ENCODE measurements at regions not wholly inside any gene's neighbourhood (a gene's known extent, or its start where the extent isn't known, plus 50 kb on each side); places are given as distances from the start of the nearest gene placed in this dataset.
"Not testable (repeated sequence)": the region's sequence is repeated elsewhere in the genome, so short reads cannot be mapped to it uniquely, and the experiment has no call there.

DNA sequence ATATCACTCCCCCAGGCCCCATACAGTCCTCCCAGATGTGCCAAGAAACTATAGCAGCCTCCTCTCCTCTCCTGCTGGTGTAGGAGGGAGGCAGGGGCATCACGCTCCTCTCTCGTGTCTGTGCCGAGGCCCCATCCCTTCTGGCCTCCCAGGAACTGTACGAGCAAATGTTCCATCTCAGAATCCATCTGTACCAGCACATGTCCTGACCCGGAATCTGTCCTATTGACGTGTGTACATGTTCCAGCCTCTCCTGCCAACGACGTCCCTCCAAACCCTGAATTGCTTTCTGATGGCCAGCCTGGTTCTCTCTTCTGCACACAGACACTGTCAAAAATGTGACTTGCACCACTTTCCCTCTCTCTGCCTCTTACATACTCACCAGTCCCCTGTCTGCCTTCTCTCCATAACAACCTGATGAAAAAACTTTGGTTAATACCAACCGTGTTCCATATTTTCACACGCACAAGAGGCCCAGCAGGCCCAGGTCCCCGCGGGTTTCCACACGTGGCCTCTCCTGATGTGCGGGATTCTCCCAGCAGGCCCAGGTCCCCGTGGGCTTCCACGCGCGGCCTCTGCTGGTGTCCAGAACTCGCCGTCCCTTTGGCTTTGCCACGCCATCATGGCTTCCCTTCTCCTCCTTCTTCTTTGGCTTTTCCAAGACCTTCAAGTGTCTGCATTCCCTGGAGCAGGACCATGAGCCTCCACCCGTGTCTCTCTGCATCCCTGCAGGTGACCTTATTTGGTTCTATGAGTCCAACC lies 125.2 kb upstream of the THBS2 start:
- no peak for DNase-seq

DNA sequence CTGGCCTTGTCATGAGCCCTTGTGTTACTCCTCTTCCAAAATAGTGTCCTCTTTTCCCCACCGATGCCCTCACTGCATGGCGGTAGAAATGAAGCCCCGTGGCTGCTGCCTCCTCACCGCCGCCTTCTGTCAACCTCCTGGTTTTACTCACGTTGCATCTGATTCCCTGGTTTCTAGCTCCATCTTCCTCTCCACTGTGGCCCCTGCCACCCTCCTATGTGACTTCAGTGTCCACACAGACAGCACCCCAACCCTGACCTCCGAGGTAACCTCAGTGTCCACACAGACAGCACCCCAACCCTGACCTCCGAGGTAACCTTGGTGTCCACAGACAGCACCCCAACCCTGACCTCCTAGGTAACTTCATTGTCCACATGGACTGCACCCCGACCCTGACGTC lies 122.8 kb upstream of the THBS2 start:
- DNase-seq: no peak

DNA sequence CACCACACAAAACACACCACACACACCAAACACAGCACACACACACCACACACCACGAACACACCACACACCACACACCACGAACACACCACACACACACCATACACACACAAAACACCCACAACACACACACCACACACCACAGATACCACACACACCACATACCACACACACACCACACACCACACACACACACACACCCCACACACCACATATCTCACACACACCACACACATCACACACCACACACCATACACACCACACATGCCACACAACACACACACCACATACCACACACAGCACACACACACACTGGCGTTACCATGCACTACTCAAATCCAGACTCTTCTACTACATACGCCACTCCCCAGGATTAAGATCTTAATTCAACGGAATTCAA lies 118.9 kb upstream of the THBS2 start:
- no peak for DNase-seq

DNA sequence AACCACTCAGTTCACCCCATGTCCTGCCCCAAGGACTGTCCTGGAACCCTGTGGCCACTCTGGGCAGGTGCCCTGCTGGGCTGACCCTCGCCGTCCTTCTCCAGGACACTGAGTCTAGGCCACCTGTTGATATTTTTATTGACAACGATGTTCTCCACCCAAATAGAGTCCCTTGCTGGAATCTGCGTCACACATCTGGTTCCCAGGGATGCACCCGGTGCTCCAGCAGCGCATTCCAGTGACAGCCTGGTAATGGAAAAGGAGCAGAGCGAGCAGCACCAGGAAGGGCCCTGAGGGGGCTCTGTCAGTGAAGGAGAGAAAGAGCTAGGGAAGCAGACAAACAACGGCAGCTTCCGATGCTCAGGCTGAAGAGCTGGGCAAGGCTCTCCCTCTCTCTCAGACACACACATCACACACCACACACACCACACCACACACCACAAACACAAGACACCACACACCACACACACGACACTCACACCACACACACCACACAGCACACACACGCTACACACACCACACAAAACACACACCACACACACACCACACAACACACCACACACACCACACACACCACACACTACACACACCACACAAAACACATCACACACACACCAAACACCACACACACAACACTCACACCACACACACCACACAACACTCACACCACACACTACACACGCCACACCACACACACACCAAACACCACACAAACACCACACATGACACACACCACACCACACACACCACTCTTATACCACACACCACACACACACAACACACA lies 117.9 kb upstream of the THBS2 start:
- peak; percentile 57 for DNase-seq

DNA sequence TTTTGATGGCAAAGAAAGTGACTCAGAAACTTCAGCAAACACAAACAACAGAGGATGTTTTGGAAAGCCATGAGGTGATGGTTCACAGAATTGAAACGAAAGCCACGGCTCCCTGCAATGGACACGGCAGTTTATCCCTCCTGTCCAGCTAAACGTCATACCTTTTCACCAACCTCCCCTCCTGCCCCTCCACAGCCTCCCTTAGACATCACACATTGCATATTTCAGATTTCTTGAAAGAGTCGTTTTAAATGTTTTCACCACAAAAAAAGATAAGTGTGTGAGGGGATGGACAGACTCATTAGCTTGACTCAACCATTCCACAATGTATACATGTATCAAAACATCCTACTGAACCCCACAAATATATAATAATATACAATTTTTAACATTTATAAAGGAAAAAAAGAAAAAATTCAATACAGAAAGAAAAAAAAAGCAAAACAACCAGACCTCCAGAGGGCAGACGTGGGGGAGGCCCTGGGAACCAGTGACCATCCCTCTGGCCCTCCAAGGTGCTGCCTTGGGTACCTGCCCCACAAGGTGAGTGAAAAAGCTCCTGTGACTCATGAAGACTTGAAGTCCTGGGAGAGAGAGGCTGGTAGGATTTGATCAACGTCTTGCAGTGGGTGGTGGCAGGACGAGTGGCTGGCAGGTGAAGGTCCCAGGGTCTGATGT lies 117.2 kb upstream of the THBS2 start:
- no peak for DNase-seq

DNA sequence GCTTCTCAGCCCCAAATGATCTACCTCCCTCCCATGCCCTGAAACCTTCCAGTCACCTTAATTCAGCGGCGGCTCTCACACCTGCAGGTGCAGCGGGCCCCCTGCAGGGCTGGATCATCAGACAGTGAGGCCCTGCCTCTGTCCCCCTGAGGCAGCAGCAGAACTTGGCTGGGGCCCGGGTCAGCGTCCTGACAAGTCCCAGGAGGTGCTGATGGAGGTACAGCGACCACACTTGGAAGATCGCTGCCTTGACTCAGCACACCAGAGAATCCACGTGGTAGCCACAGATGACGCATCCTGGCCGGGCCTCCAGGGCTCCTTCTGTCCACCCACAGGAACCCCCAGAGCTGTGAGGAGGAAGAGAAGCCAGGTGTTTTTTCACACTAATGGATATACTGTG lies 116.4 kb upstream of the THBS2 start:
- no peak for DNase-seq

DNA sequence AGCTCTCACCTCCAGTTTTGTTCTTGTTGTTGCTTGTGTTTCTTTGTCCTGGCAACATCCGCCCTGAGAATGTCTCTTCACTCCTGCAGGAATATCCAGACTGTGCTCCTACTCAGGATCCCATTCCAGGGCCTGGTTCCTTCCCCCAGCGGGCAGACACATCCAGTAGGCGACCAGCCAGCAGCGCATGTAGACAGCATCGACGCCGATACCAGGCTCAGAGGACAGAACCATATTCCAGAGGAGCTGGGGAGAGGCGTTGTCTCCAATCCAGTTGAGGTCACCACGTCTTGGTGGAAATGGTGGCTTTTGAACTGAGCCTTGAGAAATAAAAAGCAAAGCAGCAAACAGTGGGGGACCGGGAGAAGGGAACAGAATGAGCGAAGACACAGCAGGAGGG lies 114.6 kb upstream of the THBS2 start:
- DNase-seq: no peak

DNA sequence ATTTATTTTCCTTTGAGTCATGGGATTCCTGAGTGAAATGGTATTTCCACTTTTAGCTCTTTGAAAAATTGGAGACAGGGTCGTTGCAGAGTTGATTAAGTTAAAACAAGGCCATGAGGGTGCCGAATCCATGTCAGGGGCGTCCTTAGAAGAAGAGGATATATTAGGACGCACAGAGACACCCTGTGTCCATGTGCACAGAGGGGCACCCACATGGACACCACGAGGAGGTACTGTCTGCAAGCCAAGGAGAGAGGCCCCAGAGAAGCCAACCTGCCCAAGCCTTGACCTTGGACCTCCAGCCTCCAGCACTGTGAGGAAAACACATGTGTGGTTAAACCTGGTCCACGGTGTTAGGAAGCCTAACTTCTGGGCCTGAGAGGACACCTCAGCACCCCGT lies 113.9 kb upstream of the THBS2 start:
- no peak for DNase-seq

DNA sequence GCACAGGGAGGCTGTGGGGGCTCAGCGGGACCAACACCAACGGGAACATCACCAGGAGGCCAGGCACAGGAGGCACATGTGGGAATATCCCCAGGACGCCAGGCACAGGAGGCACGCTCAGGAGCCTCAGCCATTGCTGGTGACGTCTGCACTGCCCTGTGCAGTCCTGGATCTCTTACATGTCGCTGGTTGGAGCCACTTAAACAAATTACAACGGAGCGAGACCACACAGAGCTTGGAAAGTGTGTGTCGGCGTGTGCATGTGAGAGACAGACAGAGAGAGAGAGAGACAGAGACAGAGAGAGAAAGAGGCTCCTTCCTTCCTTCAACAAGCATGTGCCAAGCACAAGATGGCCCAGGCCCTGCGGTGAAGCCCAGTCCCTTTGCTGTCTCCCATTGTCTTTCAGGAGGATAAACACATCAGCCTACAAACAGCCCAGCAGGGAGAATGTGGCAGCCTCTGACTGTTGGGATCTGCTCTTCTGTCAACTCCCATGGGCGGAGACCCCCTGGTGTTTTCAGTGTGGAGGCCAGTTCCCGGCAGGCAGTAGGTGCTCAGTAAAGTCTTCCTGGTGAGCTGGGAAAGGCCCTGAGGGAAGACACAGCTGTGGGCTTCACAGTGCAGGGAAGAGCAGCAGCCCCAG lies 112.7 kb upstream of the THBS2 start:
- DNase-seq: no peak

DNA sequence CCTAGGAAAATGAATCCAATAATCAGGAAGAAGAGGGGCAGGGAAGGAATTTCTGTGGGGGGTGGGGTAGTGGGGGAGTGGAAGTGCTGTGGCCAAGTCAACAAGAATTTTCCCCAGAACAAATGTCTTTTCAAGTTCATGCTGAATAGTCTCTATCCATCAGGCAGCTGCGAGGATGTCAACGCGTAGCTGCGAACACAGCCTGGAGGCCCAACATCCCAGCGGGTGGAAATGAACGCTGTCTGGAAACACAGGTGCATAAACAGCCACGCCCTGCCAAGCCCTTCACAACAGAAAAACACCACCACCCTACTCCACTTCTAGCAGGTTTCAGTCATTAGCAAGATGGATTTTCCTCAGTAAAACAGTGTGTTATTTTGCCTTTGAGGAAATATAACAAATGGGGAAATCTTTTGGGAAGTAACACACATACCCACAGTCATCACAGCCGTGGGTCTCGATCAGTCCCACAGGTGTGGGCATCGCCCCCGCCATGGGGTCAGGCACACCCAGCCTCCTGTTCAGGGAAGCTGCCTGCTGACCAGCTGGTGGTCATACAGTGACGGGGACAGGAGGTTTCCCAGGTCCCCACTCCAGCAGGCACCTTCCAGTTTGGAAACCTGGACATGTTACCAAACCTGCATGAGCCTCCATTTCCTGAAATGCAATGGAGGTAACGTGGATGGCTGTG lies 112.1 kb upstream of the THBS2 start:
- no peak for DNase-seq

DNA sequence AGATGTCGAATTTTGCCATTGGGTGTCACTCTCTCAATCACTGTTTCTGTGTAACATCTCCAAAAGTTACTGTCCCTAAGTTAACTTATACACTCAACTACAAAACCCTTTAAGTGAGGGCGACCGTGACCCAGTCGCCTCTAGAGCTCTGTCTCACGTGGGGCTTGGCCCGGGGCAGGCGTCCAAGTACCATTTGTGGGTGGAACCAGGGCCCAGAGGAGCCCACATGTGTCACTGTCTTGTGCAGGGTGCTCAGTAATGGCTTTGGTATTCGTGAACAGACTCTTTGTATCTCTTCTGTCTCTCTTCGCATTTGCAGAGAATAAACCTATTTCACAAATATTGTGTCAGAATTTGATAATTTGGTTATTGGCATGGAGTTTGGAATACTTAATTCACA lies 109.9 kb upstream of the THBS2 start:
- peak; percentile 48 for DNase-seq

DNA sequence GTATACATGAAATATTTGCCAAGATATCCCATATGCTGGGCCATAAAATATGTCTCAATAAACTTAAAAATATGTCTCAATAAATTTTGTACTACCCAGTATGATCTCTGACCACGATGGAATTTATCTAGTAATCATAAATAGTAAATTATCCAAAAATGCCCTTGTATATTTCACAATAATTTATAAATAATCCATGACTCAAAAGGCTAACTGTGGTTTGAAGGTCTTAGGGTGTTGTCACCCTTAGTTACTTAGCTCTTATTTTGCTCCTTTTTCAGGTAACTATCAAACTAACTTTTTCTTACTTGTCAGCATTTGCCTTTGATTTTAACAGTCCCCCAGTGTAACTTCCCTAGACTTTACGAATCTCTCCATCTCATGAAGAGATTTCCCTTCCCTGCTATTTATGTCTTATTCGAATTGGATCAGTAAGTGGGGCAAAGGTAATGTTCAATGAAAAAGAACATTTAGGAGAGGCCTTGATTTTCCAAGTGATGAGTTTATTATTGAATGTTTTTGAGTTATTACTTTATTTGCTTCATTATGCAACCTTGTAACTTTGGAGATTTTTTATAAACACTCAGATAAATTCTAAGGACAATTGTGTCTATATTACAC lies 109.0 kb upstream of the THBS2 start:
- DNase-seq: no peak

DNA sequence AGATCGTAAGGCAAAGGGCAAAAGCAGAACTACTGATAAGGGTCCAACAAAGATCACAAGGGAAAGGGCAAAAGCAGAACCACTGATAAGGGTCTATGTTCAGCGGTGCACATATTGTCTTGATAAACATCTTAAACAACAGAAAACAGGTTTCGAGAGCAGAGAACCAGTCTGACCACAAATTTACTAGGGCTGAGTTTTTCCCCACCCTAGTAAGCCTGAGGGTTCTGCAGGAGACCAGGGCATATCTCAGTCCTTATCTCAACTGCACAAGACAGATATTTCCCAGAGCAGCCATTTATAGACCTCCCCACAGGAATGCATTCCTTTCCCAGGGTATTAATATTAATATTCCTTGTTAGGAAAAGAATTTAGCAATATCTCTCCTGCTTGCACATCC lies 101.4 kb upstream of the THBS2 start:
- not testable (repeated sequence) for DNase-seq

DNA sequence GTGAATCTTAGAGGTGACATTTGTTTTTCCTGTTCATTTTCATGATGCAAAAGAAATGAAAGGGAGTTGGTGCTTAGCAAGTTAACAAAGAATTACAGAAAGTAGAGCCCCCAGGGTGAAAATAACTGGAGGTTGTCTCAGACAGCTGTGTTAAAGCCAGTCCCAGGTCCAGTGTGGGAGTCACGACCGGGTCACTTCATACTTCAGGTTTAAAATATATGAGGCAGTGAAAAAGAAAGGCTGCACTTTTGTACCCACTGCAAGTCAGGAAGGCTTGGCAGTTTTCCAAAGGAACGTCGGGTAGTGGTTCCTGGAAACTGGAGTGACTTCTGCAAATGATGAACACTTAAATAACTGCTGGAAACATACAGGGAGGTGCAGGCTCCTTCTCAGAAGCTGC lies 91.5 kb upstream of the THBS2 start:
- peak; percentile 16 for DNase-seq

DNA sequence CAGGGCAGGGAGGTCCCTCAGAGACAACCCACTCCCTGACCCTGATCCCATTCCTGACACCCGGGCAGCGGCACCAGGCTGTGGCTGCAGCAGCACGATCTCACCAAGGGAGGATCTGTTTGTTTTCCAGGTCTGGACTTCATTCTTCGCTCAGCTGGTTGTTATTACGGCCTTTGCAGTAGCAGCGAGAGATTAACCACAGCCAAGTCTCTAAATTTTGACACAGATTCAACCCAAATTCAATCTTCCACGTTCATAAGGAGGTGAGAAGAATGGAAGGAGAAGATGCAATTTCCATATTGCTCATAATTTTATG lies 91.1 kb upstream of the THBS2 start:
- DNase-seq: no peak

DNA sequence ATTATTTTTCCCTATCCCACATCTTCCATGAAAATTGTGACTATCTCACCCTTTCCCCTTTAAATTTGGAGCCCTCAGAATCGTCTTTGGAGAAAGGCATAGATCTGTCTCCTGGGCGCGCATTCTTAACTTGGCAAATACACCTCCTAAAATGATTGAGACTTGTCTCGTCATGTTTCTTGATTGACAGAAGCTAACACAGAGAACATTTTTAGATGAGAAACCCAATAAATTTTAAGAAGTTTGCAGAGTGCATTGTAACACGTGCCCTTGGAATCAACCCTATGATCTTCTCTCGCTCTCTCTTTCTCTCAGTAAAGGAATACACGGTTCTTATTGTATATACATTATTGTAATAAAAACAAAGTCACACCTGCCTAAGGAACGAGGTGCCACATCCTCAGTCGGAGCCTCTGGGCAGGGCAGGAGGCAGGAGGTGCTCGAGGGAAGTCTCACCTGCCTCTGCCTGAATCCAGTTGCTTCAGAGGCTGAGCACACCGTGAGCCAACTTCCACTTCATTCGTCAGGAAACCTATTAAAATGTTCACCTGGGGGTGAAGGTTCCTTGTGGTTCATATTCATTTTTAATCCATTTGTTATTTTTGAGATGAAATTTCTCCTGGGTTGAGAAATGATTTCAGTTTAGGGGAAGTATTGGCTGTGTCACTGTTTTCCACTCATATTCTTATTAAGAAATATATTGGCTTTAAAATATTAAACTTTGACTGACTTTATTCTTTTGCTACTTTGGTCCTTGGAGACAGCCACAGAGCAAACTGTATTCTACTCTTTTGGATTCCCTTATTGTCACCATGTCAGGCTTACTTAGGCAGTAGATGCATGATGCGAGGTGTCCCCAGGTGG lies 90.5 kb upstream of the THBS2 start:
- DNase-seq: no peak

DNA sequence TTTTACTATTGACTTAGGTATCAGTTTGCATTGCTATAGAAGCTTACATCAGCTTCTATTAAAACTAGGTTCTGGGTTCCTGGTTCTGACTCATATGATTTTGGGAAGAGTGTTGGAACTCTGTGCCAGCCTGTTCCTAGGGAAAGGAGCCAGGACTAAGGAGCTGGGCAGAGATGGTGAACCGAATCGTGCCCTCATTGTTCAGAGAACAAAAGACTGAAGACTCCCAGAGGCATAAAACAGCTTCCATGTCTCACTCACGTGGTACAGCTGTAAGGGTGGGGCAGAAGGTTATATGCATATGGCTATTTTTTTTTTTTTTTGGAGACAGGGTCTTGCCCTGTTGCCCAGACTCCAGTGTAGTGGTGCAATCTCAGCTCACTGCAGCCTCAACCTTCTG lies 89.1 kb upstream of the THBS2 start:
- no peak for DNase-seq

DNA sequence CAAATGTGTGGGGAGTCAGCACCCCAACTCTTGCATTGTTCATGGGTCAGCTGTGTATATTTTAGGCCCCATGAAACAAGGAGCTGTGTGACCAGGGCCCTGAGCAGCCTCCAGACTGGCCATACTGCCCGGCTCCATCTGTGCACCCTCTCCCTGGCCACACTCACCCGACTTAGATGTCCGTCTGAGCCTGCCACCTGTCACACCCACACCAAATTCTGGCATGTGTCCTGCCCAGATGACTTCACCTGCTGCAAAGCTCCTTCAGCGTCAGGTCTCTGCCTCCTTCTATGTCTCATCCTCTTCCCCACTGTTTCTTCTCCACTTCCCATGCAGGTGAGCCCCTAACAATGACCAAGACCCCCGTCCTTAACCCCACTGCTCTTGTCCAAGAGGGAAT lies 88.1 kb upstream of the THBS2 start:
- DNase-seq: no peak

DNA sequence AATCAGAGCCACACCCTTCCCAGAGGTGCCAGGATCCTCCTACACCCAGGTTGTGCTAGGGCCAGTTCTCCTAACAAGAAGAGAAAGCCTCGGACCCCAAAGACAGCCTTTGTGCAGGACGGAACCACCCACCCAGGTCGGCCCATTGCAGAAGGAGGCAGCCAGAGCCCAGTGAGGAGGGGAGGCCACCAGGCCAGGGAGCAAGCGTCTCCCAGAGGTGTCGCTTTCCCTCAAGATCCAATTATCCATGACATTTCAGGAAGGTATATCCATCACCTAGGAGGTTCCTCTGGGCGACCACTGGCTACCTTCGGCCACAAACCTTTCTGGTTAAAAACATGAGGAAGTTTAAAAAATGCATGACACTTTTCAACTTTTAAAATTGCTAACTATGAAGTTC lies 87.4 kb upstream of the THBS2 start:
- no peak for DNase-seq

DNA sequence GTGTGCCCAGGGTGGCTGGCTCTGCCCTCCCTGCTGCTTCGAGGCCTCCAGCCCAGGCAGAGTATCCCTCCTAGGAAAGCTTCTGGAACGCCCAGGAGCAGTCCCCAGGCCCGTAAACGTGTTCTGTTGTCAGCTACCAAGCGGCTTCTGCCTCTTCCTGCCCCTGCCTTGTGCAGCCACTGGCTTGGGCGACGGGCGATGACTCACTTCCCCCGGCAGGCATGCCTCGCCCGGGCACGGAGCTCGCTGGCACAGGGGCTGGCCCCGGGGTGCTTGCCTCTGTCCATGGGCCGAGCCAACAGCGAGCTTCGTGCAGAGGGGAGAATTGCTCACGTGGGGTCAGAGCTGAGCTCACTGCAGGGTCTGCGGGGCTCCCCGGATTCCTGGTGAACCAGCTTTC lies 86.7 kb upstream of the THBS2 start:
- DNase-seq: no peak

DNA sequence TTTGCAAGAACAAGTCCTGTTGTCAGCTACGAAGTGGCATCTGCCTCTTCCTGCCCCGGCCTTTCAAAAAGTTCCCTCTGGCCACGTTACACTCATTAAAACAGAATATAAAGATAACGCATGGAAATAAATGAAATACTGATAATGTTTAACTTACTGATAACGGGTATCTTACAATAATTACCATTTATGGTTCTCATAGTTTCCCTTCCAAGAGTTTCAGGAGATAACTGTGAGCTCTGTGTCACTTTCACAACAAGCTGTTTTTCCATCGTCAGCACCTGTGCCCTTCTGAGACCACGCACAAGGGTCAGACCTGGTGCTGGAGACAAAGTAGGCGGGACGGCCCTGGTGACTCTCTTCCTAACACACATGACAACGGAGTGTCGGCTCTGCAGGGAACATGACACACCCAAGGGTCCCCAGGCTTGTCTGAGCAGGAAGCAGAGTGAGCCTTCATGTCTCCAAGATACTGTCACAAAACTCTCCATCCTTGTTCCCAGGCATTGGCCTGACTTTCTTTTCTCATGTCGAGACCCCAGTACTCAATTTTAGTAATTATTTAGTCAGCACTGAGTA lies 86.2 kb upstream of the THBS2 start:
- DNase-seq: no peak
